DMS 273 (cell line): ENCODE measurements at regions not wholly inside any gene's neighbourhood (a gene's known extent, or its start where the extent isn't known, plus 50 kb on each side); places are given as distances from the start of the nearest gene placed in this dataset.

ENCODE experiments used
- DNase-seq: peaks from one replicate; lab custom pipeline; 2025; ENCODE audit not compliant: unreplicated experiment; lab: John Stamatoyannopoulos, UW

GRCh38 chr2:2875831-2876230 lies 501.8 kb downstream of the EIPR1 start:
- no peak for DNase-seq

GRCh38 chr2:2875296-2875695 lies 502.3 kb downstream of the EIPR1 start:
- DNase-seq: no peak

- DNase-seq: no peak
These were observed 502.8 kb downstream of the EIPR1 start for GRCh38 chr2:2874805-2875204.

- DNase-seq: no peak
These were observed 503.3 kb downstream of the EIPR1 start for GRCh38 chr2:2874341-2874740.

GRCh38 chr2:2873450-2873811 lies 504.2 kb downstream of the EIPR1 start:
- DNase-seq: no peak

- DNase-seq: no peak
These were observed 504.7 kb downstream of the EIPR1 start for GRCh38 chr2:2872713-2873449.

GRCh38 chr2:2872309-2872617 lies 505.4 kb downstream of the EIPR1 start:
- no peak for DNase-seq

- DNase-seq: no peak
These were observed 505.9 kb downstream of the EIPR1 start for GRCh38 chr2:2871480-2872308.

GRCh38 chr2:2870106-2870505 lies 507.5 kb downstream of the EIPR1 start:
- no peak for DNase-seq

GRCh38 chr2:2869553-2869952 lies 508.1 kb downstream of the EIPR1 start:
- DNase-seq: no peak

GRCh38 chr2:2868085-2868484 lies 509.5 kb downstream of the EIPR1 start:
- DNase-seq: peak; percentile 22

GRCh38 chr2:2867397-2867979 lies 510.1 kb downstream of the EIPR1 start:
- peak; percentile 40 for DNase-seq

GRCh38 chr2:2866459-2866858 lies 511.2 kb downstream of the EIPR1 start:
- DNase-seq: peak; percentile 19

GRCh38 chr2:2862386-2862785 lies 515.2 kb downstream of the EIPR1 start:
- no peak for DNase-seq

GRCh38 chr2:2861666-2862240 lies 515.9 kb downstream of the EIPR1 start:
- no peak for DNase-seq

GRCh38 chr2:2860589-2861300 lies 516.9 kb downstream of the EIPR1 start:
- DNase-seq: no peak

- DNase-seq: no peak
These were observed 517.9 kb downstream of the EIPR1 start for GRCh38 chr2:2859732-2860131.

GRCh38 chr2:2859164-2859563 lies 518.5 kb downstream of the EIPR1 start:
- no peak for DNase-seq

GRCh38 chr2:2856723-2857415 lies 520.7 kb downstream of the EIPR1 start:
- DNase-seq: no peak

GRCh38 chr2:2855297-2855696 lies 522.3 kb downstream of the EIPR1 start:
- no peak for DNase-seq

GRCh38 chr2:2853346-2853745 lies 522.3 kb upstream of the MYT1L start:
- DNase-seq: peak; percentile 9
